ENCODE measurements at regions not wholly inside any gene's neighbourhood (a gene's known extent, or its start where the extent isn't known, plus 50 kb on each side); places are given as distances from the start of the nearest gene placed in this dataset.

DNA sequence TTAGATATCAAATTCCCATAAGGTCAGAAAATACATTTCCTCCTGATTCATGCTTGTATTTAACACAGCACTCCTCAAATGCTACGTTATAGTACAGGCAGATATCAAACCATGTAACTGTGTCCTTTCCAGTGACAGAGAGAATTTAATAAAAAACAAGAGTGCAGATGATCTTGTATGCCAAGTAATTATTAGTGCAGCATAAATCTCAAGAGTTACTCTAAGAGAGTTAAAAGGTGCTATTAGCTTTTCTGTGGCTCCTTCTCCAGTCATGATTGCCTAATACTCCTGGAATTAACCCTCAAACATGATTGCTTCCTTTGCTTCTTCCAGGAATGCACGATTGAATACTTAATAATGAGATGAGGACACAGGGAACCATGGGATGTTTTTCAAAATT is 413.0 kb upstream of the DPH6 start:
- no peaks in the 10 kb centered on the region for H3K36me3 ChIP-seq (ENCODE audit: control insufficient read depth in 1 of 2, insufficient read depth in 2 of 2, low read length in 2 of 2)
- H3K4me1 ChIP-seq (ENCODE audit: control insufficient read depth in 1 of 2, insufficient read depth in 2 of 2, low read length in 2 of 2), result no peaks in the 10 kb centered on the region
- no peaks in the 10 kb centered on the region for H3K27me3 ChIP-seq (ENCODE audit: insufficient read depth, low read length)
- no peak for ATAC-seq
- no peak overlapping the region for H3K27ac ChIP-seq (ENCODE audit: low read depth, low read length)
- no peaks in the 10 kb centered on the region for H3K79me2 ChIP-seq (ENCODE audit: insufficient read depth, low read length)
- H4K20me1 ChIP-seq (ENCODE audit: insufficient read depth), result no peaks in the 10 kb centered on the region
- no peak overlapping the region for H3K9ac ChIP-seq (ENCODE audit: low read length)
- no peak overlapping the region for H3K4me3 ChIP-seq (replicated peaks in 1 of 2; ENCODE audit: low read depth in 1 of 2, low read length in 2 of 2)
- H3K4me2 ChIP-seq (ENCODE audit: low read length), result no peak overlapping the region
- POLR2A ChIA-PET, result no interaction called here
- no TSS peak for BruUV-seq (replicated peaks)
- RAD21 ChIA-PET (ENCODE audit: low non-redundant PET in 1 of 2, low total read pairs in 2 of 2, uncharacterized antibody in 2 of 2, unreplicated experiment in 2 of 2), result no interaction called here
- CTCF ChIA-PET, result no interaction called here
- no peaks in the 10 kb centered on the region for H3K9me3 ChIP-seq (ENCODE audit: control insufficient read depth in 1 of 2, insufficient read depth in 1 of 2, low read depth in 1 of 2, low read length in 2 of 2)
- intact Hi-C loops (cut with micrococcal nuclease), result no loop called here
- no peak overlapping the region for H2AFZ ChIP-seq (ENCODE audit: low read depth, low read length, poor library complexity, severe bottlenecking)
- no peak for TF ChIP-seq EGR1 (IDR thresholded peaks at IDR 0.05; ENCODE audit: low read depth)
- no peak for TF ChIP-seq FOSL1 (IDR thresholded peaks at IDR 0.05; ENCODE audit: low read depth)
- TF ChIP-seq RAD21 (IDR thresholded peaks at IDR 0.05; ENCODE audit: low read depth), result no peak
- TF ChIP-seq POLR2AphosphoS5 (IDR thresholded peaks at IDR 0.05; ENCODE audit: low read depth, low read length), result no peak
- no peak for TF ChIP-seq CEBPB (IDR thresholded peaks at IDR 0.05; ENCODE audit: low read depth)
- no peak for TF ChIP-seq ZFX (IDR thresholded peaks at IDR 0.05)
- no peak for TF ChIP-seq JUND (IDR thresholded peaks at IDR 0.05)
- TF ChIP-seq, protein P1, sequence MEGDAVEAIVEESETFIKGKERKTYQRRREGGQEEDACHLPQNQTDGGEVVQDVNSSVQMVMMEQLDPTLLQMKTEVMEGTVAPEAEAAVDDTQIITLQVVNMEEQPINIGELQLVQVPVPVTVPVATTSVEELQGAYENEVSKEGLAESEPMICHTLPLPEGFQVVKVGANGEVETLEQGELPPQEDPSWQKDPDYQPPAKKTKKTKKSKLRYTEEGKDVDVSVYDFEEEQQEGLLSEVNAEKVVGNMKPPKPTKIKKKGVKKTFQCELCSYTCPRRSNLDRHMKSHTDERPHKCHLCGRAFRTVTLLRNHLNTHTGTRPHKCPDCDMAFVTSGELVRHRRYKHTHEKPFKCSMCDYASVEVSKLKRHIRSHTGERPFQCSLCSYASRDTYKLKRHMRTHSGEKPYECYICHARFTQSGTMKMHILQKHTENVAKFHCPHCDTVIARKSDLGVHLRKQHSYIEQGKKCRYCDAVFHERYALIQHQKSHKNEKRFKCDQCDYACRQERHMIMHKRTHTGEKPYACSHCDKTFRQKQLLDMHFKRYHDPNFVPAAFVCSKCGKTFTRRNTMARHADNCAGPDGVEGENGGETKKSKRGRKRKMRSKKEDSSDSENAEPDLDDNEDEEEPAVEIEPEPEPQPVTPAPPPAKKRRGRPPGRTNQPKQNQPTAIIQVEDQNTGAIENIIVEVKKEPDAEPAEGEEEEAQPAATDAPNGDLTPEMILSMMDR (IDR thresholded peaks at IDR 0.05 in 2 of 3, conservative IDR thresholded peaks at IDR 0.05 in 1 of 3; ENCODE audit: borderline replicate concordance in 1 of 3, insufficient read depth in 1 of 3, low read depth in 2 of 3, low read length in 2 of 3), result no peak
- TF ChIP-seq SP1 (IDR thresholded peaks at IDR 0.05; ENCODE audit: low read depth), result no peak
- TF ChIP-seq POLR2A (IDR thresholded peaks at IDR 0.05; ENCODE audit: borderline replicate concordance, extremely low read depth, insufficient read depth, insufficient read length), result no peak
- DNase-seq (ENCODE audit: low read depth, low spot score), result no peak
- no peaks in the 10 kb centered on the region for H3K9me2 ChIP-seq (ENCODE audit: insufficient read depth)

DNA sequence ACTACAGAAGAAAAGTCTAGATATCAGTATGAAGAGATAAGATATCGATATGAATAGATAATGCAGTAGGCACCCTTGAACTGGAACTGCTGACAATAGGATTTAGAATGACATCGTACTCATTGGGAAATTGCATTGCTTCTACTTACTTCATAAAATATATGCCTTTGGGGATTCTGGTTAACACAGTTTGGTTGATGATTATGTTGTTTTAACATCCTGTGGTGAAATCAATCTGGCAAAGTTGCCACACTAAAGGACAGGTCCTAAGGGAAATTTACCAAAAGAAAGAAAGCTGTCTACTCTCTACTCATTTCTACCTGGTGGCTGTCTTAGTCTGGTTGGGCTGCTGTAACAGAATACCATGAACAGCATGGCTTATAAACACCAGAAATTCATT is 417.4 kb upstream of the DPH6 start:
- no peaks in the 10 kb centered on the region for H4K20me1 ChIP-seq (ENCODE audit: insufficient read depth)
- no peaks in the 10 kb centered on the region for H3K4me1 ChIP-seq (ENCODE audit: control insufficient read depth in 1 of 2, insufficient read depth in 2 of 2, low read length in 2 of 2)
- no peaks in the 10 kb centered on the region for H3K9me3 ChIP-seq (ENCODE audit: control insufficient read depth in 1 of 2, insufficient read depth in 1 of 2, low read depth in 1 of 2, low read length in 2 of 2)
- no peaks in the 10 kb centered on the region for H3K79me2 ChIP-seq (ENCODE audit: insufficient read depth, low read length)
- H3K9ac ChIP-seq (ENCODE audit: low read length), result no peak overlapping the region
- H3K27ac ChIP-seq (ENCODE audit: low read depth, low read length), result no peak overlapping the region
- ChIA-PET RAD21 (ENCODE audit: low non-redundant PET in 1 of 2, low total read pairs in 2 of 2, uncharacterized antibody in 2 of 2, unreplicated experiment in 2 of 2) (no interaction called here), CTCF (no interaction called here), POLR2A (no interaction called here)
- no peaks in the 10 kb centered on the region for H3K27me3 ChIP-seq (ENCODE audit: insufficient read depth, low read length)
- no peak overlapping the region for H3K4me2 ChIP-seq (ENCODE audit: low read length)
- intact Hi-C loops (cut with micrococcal nuclease), result no loop called here
- ATAC-seq (no peak), DNase-seq (ENCODE audit: low read depth, low spot score) (no peak)
- no peak overlapping the region for H3K4me3 ChIP-seq (replicated peaks in 1 of 2; ENCODE audit: low read depth in 1 of 2, low read length in 2 of 2)
- H3K9me2 ChIP-seq (ENCODE audit: insufficient read depth), result no peaks in the 10 kb centered on the region
- no TSS peak for BruUV-seq (replicated peaks)
- H3K36me3 ChIP-seq (ENCODE audit: control insufficient read depth in 1 of 2, insufficient read depth in 2 of 2, low read length in 2 of 2), result no peaks in the 10 kb centered on the region
- no peak overlapping the region for H2AFZ ChIP-seq (ENCODE audit: low read depth, low read length, poor library complexity, severe bottlenecking)
- TF ChIP-seq, protein P2, sequence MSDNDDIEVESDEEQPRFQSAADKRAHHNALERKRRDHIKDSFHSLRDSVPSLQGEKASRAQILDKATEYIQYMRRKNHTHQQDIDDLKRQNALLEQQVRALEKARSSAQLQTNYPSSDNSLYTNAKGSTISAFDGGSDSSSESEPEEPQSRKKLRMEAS (IDR thresholded peaks at IDR 0.05), result no peak
- TF ChIP-seq SP1 (IDR thresholded peaks at IDR 0.05; ENCODE audit: low read depth), result no peak
- TF ChIP-seq POLR2AphosphoS5 (IDR thresholded peaks at IDR 0.05; ENCODE audit: low read depth, low read length), result no peak
- TF ChIP-seq, protein P1 (IDR thresholded peaks at IDR 0.05 in 2 of 3, conservative IDR thresholded peaks at IDR 0.05 in 1 of 3; ENCODE audit: borderline replicate concordance in 1 of 3, insufficient read depth in 1 of 3, low read depth in 2 of 3, low read length in 2 of 3), result no peak
- TF ChIP-seq CBX3 (IDR thresholded peaks at IDR 0.05; ENCODE audit: low read depth), result no peak
- no peak for TF ChIP-seq YY1 (IDR thresholded peaks at IDR 0.05; ENCODE audit: extremely low read depth, insufficient replicate concordance, low read depth, low read length)
- TF ChIP-seq, protein P3, sequence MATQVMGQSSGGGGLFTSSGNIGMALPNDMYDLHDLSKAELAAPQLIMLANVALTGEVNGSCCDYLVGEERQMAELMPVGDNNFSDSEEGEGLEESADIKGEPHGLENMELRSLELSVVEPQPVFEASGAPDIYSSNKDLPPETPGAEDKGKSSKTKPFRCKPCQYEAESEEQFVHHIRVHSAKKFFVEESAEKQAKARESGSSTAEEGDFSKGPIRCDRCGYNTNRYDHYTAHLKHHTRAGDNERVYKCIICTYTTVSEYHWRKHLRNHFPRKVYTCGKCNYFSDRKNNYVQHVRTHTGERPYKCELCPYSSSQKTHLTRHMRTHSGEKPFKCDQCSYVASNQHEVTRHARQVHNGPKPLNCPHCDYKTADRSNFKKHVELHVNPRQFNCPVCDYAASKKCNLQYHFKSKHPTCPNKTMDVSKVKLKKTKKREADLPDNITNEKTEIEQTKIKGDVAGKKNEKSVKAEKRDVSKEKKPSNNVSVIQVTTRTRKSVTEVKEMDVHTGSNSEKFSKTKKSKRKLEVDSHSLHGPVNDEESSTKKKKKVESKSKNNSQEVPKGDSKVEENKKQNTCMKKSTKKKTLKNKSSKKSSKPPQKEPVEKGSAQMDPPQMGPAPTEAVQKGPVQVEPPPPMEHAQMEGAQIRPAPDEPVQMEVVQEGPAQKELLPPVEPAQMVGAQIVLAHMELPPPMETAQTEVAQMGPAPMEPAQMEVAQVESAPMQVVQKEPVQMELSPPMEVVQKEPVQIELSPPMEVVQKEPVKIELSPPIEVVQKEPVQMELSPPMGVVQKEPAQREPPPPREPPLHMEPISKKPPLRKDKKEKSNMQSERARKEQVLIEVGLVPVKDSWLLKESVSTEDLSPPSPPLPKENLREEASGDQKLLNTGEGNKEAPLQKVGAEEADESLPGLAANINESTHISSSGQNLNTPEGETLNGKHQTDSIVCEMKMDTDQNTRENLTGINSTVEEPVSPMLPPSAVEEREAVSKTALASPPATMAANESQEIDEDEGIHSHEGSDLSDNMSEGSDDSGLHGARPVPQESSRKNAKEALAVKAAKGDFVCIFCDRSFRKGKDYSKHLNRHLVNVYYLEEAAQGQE (IDR thresholded peaks at IDR 0.05; ENCODE audit: low read depth), result no peak
- TF ChIP-seq JUND (IDR thresholded peaks at IDR 0.05), result no peak

Data from HCT116 (cell line).